PC-3 (cell line): ENCODE measurements at regions not wholly inside any gene's neighbourhood (a gene's known extent, or its start where the extent isn't known, plus 50 kb on each side); places are given as distances from the start of the nearest gene placed in this dataset.

Experiments used
- ATAC-seq: fragments of 200-7000 bp; cut with Tn5 transposase; 2 replicates; pipeline ENCODE4 v1.9.1; 2020; ENCODE audit warnings: mild to moderate bottlenecking, moderate library complexity
- BruUV-seq: library from RNA; stranded (reverse); fragments of 400-500 nt; replicated peaks from 2 replicates; lab custom pipeline; 2021; lab: Mats Ljungman, UMichigan
- CTCF ChIA-PET: fragments of 300-600 bp; sonication (Branson Sonifier 250); formaldehyde crosslinking; loops from one replicate; lab custom pipeline; 2022; ENCODE audit warnings: antibody characterized with exemption; lab: Charles Lee
- POLR2A ChIA-PET: fragments of 300-600 bp; sonication (Branson Sonifier 250); formaldehyde crosslinking; loops from one replicate; lab custom pipeline; 2022; ENCODE audit warnings: antibody characterized with exemption; ENCODE audit not compliant: unreplicated experiment; lab: Charles Lee
- DNase-seq: peaks from one replicate; pipeline ENCODE4 v3.0.0-alpha.2; 2015
- H2AFZ ChIP-seq: fragments of 300-600 bp; sonication (generic); 2 replicates; pipeline ENCODE4 v1.6.0; 2016; ENCODE audit warnings: antibody characterized with exemption, low read length
- H3F3A ChIP-seq: fragments of 300-600 bp; sonication (generic); one replicate; pipeline ENCODE4 v1.6.0; 2017; ENCODE audit warnings: antibody characterized with exemption, low read length, control low read depth, mild to moderate bottlenecking; ENCODE audit not compliant: unreplicated experiment
- H3K27ac ChIP-seq: fragments of 300-600 bp; sonication (generic); 2 replicates; pipeline ENCODE4 v1.5.1; 2016; ENCODE audit warnings: mild to moderate bottlenecking, low read length
- H3K27me3 ChIP-seq: fragments of 300-600 bp; sonication (generic); 2 replicates; pipeline ENCODE4 v1.6.1; 2016; ENCODE audit warnings: low read length, mixed read lengths
- H3K36me3 ChIP-seq: fragments of 300-600 bp; sonication (generic); 2 replicates; pipeline ENCODE4 v1.6.1; 2016; ENCODE audit warnings: low read depth, mixed run types, low read length, mixed read lengths
- H3K4me1 ChIP-seq: fragments of 300-600 bp; sonication (generic); 2 replicates; pipeline ENCODE4 v1.5.1; 2016; ENCODE audit warnings: low read length; ENCODE audit not compliant: insufficient read depth
- H3K4me2 ChIP-seq: fragments of 300-600 bp; sonication (generic); 2 replicates; pipeline ENCODE4 v1.6.0; 2016; ENCODE audit warnings: low read length
- H3K4me3 ChIP-seq: fragments of 300-600 bp; sonication (generic); 2 replicates; pipeline ENCODE4 v1.5.1; 2016; ENCODE audit warnings: mild to moderate bottlenecking, low read length, mixed read lengths
- H3K79me2 ChIP-seq: fragments of 300-600 bp; sonication (generic); 2 replicates; pipeline ENCODE4 v1.6.1; 2017; ENCODE audit warnings: low read length, mixed read lengths
- H3K9ac ChIP-seq: fragments of 300-600 bp; sonication (generic); 2 replicates; pipeline ENCODE4 v1.6.0; 2016; ENCODE audit warnings: mild to moderate bottlenecking, low read length
- H3K9me2 ChIP-seq: fragments of 300-600 bp; sonication (generic); replicated peaks from 2 replicates; pipeline ENCODE4 v1.6.1; 2016; ENCODE audit warnings: mixed run types, low read length, mixed read lengths
- H3K9me3 ChIP-seq: fragments of 300-600 bp; sonication (generic); 2 replicates; pipeline ENCODE4 v1.6.1; 2016; ENCODE audit warnings: low read length, mixed read lengths
- H4K20me1 ChIP-seq: fragments of 300-600 bp; sonication (generic); 2 replicates; pipeline ENCODE4 v1.6.1; 2016; ENCODE audit warnings: low read length, mixed read lengths
- CTCF ChIP-seq: fragments of 300-600 bp; sonication (generic); conservative IDR thresholded peaks from 2 replicates; pipeline ENCODE4 v1.5.1; 2017; ENCODE audit warnings: antibody characterized with exemption, low read depth, mild to moderate bottlenecking, low read length
- EZH2 ChIP-seq: fragments of 300-600 bp; sonication (generic); IDR thresholded peaks from one replicate; pipeline ENCODE4 v1.6.1; 2017; ENCODE audit warnings: antibody characterized with exemption, mild to moderate bottlenecking, low read length; ENCODE audit not compliant: unreplicated experiment
- EZH2phosphoT487 ChIP-seq: fragments of 300-600 bp; sonication (generic); IDR thresholded peaks from 2 replicates; pipeline ENCODE4 v1.6.1; 2018; ENCODE audit warnings: mild to moderate bottlenecking, antibody characterized with exemption, low read length, borderline replicate concordance
- intact Hi-C: fragments of 100-400 bp; cut with micrococcal nuclease; formaldehyde crosslinking; loops from 2 replicates; pipeline ENCODE4 v1.9.0; 2023

GRCh38 chr15:39075311-39075710, 505.6 kb upstream of the THBS1 start:
- peaks cover 11% of the 10 kb centered on the region for H3K4me1 ChIP-seq
- no peaks in the 10 kb centered on the region for H3K9me3 ChIP-seq
- H3K27ac ChIP-seq = no peak overlapping the region
- no peaks in the 10 kb centered on the region for H4K20me1 ChIP-seq
- no peak overlapping the region for H3K4me2 ChIP-seq
- H3K27me3 ChIP-seq = no peaks in the 10 kb centered on the region
- H3F3A ChIP-seq = no peaks in the 10 kb centered on the region
- POLR2A ChIA-PET = no interaction called here
- no peak for DNase-seq
- no peaks in the 10 kb centered on the region for H3K9me2 ChIP-seq
- no peaks in the 10 kb centered on the region for H3K36me3 ChIP-seq
- intact Hi-C loops = no loop called here
- no TSS peak for BruUV-seq
- H3K79me2 ChIP-seq = no peaks in the 10 kb centered on the region
- CTCF ChIA-PET = no interaction called here
- no peak for ATAC-seq
- no peak overlapping the region for H3K4me3 ChIP-seq
- no peak overlapping the region for H2AFZ ChIP-seq
- H3K9ac ChIP-seq = no peak overlapping the region
- TF ChIP-seq CTCF (no peak), EZH2phosphoT487 (no peak), EZH2 (no peak)

- Histone ChIP-seq H3K4me3 (no peak overlapping the region), H3K27ac (no peak overlapping the region), H3F3A (no peaks in the 10 kb centered on the region), H3K36me3 (no peaks in the 10 kb centered on the region), H3K9ac (no peak overlapping the region), H3K9me3 (no peaks in the 10 kb centered on the region), H3K27me3 (no peaks in the 10 kb centered on the region), H3K9me2 (no peaks in the 10 kb centered on the region), H3K79me2 (no peaks in the 10 kb centered on the region), H4K20me1 (no peaks in the 10 kb centered on the region), H3K4me2 (no peak overlapping the region), H2AFZ (no peak overlapping the region), H3K4me1 (peaks cover 11% of the 10 kb centered on the region)
- DNase-seq = no peak
- CTCF ChIA-PET = no interaction called here
- intact Hi-C loops = no loop called here
- no peak for TF ChIP-seq EZH2phosphoT487
- no peak for TF ChIP-seq CTCF
- TF ChIP-seq EZH2 = no peak
- no TSS peak for BruUV-seq
- no peak for ATAC-seq
- POLR2A ChIA-PET = no interaction called here
These were observed 505.0 kb upstream of the THBS1 start for GRCh38 chr15:39075756-39076341.

- no peak overlapping the region for H3K4me2 ChIP-seq
- ChIA-PET POLR2A (no interaction called here), CTCF (no interaction called here)
- H3K9me2 ChIP-seq = no peaks in the 10 kb centered on the region
- H3K36me3 ChIP-seq = no peaks in the 10 kb centered on the region
- BruUV-seq = no TSS peak
- H3K4me3 ChIP-seq = no peak overlapping the region
- peaks cover 11% of the 10 kb centered on the region for H3K4me1 ChIP-seq
- DNase-seq (no peak), ATAC-seq (no peak)
- no peaks in the 10 kb centered on the region for H3K9me3 ChIP-seq
- H3F3A ChIP-seq = no peaks in the 10 kb centered on the region
- H3K79me2 ChIP-seq = no peaks in the 10 kb centered on the region
- intact Hi-C loops = no loop called here
- no peak overlapping the region for H3K9ac ChIP-seq
- no peak overlapping the region for H3K27ac ChIP-seq
- no peaks in the 10 kb centered on the region for H4K20me1 ChIP-seq
- no peak for TF ChIP-seq EZH2phosphoT487
- no peak for TF ChIP-seq EZH2
- no peak for TF ChIP-seq CTCF
- no peak overlapping the region for H2AFZ ChIP-seq
- no peaks in the 10 kb centered on the region for H3K27me3 ChIP-seq
These were observed 502.9 kb upstream of the THBS1 start for GRCh38 chr15:39078026-39078425.
